Frontal cortex (tissue), 3 donors: ENCODE measurements at regions not wholly inside any gene's neighbourhood (a gene's known extent, or its start where the extent isn't known, plus 50 kb on each side); places are given as distances from the start of the nearest gene placed in this dataset.

Source experiments
- DNase-seq, 2 donors: peaks; one replicate each; pipeline ENCODE4 v3.0.0; 2012; ENCODE audit warnings: low spot score in 2 of 2
- FAIRE-seq: peaks from 2 replicates; lab custom pipeline; 2012; peaks lifted over from hg19 to GRCh38; lab: Jason Lieb, UNC
- donor health status: control.
- donor health status: control.
- donor health status: control.

DNA sequence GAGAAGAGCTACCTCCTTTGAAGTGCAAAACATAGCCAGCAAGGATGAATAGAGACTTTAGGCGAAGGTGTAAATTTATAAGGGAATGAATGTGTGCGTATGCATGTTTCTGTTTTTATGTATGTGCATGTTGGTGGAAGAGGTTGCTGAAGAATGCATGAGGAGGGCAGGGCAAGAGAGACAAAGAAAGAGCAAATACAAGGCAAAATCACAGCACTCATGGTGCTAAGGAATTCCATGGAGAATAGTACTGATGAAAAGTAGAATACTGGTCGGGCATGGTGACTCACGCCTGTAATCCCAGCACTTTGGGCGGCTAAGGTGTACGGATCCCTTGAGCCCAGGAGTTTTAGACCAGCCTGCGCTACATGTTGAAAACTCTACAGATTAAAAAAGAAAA is 762.1 kb upstream of the PTPRD start:
- FAIRE-seq (no peak), DNase-seq (no peak)

DNA sequence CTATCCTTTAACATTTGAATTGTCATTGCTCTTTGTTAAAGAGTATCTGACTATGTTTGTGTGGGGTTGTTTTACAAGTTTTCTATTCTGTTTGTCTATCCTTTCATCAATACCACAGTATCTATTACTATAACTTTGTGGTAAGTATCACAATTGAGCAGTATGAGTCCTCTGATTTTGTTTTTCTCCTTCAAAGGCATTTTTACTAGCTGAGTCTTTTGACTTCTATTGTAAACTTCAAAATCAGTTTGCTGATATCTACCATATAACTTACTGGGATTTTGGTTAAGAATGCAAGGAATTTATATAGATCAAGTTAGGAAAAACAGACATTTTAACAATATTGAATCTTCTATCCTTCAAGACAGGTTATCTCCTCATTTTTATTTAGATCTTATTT is 789.8 kb upstream of the PTPRD start:
- no peak for DNase-seq
- FAIRE-seq: no peak

DNA sequence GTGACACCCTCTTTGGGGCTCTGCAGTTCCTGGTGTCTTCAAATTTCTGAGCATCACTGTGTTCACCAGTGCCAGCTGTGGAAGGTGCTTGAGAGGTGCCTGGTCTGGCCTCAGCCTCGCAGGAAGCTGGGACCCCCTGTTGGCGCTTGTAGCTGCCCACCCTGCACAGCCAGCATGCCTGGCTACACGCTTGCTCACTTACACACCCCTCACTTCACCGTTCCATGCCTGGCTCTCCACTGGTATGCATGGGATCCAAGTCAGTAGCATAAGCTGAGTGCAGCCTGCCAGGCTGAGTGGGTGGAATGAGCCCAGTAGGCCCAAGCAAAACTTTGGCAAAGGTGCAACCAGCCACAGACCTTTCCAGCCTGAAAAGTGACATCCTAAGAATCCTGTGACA is 801.4 kb upstream of the PTPRD start:
- no peak for FAIRE-seq

DNA sequence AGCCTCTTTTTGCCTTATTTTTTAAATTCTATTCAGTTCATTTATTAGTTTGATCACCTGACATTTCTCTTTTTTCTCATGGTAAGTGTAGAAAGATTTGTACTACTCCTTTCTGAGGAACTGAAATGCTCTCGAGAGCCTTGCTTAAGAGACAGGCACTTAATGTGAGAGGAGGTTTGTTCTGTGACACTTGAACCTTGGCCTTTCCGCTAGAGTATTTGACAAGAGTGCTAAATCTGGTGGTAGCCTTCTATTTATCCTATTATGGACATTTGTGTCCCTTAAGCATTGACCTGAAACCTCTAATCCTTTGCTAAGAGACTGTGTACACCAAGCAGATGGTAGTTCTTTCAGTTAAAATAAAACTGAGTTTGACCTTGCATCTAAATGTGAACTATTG is 805.0 kb upstream of the PTPRD start:
- DNase-seq (no peak), FAIRE-seq (no peak)

More for the DNA sequence above, 801.4 kb upstream of the PTPRD start:
- no peak for DNase-seq

DNA sequence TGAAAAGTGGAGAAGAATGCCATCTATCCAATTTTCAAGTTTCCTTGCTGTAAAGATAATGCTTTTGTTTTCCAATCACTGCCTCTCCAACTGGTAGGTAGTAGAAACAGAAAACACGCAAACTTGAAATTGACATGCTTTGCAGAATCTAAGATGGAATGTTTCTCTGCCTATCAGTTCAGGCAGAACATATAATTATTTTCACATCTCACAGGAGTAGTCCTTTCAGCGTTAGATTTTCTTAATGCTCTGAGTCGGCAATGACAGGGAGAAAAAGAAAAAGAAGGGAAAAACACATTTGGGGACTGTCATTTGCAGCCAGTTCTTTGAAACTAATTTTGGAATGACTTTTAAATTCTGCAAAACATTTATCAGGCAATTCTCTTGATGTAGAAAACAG is 818.7 kb upstream of the PTPRD start:
- no peak for FAIRE-seq
- no peak for DNase-seq

DNA sequence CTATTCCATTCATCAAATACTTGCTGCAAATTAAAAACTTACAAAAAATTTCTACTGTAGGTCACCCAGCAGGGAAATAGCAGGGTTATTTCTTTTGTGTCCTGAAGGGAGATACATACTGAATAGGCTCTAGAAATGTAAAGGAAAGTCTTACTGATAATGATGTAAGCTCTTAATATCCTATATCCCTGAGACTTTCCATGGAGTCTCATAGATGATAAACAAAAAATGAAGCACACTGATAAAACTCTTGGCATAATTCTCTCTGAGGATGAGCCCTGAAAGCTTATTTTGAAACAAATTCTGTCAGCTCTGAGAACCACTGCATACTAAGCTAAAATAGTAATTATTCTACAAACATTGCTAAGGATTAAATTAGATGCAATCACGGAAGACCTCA is 819.6 kb upstream of the PTPRD start:
- no peak for DNase-seq
- FAIRE-seq: no peak

DNA sequence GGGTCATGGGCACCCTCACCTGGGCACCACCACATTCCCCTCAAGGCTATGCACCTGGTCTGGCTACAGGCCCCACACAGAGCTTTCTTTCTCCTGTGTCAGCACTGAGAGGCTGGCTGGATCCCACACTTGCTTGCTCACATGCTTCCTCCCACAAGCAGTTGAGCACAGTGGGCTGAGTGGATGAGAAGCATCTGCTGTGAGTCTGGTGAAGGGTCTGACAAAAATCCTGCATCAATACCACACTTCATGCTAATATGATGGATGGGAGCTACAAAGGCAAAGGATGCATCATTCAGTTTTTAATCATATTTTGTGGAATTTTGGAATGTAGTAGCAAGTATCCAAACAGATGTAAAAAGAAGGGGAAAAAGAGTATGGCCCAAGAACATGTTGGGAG is 830.8 kb upstream of the PTPRD start:
- no peak for DNase-seq
- FAIRE-seq: no peak

DNA sequence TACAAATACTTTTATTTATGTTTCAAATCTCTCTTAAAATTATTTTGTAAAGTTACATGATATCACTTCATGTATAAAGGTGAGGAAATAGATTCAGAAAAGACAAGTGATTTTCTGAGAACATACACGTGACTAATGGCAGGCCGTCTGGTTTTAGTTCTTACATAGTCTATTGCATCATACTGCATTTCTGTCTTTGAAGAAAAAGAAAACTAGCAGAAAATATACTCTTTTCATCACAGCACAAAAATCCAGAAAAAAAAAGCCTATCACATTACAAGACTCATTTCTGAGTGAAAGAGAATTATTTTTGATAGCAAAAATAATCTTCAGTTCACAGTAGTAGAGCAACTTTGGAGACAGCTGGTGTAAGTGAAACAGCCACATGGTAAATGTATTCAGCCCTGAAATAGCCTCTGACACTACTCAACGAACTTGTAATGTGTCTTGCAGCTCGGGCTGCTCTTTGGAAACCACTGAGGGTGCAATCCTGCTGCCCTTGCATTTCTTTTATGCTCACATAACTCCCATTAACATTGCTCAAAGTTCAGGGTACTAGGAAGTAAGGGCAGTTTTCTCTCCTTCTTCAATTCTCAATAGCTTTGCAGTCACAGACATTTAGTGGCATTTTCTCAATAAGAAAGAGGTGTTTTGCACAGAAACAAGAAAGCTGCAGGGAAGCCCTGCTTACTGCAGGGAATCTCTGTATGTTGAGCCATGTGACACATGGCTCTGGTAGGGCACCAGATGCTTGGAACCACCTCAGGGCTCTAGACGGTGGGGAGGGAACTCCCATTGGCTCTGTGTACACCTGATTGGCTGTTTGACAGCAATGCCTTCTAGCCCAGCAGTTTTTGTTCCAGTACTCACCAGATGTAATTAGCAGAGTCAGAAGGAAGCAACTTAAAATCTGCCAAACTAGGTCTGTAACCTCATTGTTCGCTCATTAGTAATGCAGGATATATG is 845.3 kb upstream of the PTPRD start:
- DNase-seq (no peak), FAIRE-seq (no peak)

DNA sequence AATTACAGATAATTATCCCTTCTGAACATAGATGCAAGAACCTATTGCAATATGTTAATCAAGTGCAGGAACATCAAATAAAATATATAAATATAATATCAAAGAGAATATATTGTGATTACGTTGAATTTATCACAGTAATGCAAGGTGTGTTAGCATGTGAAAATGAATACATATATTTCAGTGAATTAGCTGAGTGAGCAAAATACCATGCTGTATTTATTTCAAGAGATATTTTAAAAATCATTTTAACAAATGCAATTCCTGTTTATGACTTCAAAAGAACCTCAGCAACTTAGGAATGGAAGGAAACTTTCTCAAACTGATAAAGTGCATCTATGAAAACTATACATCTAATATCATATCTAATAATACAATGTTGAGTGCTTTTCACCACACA is 856.9 kb upstream of the PTPRD start:
- no peak for FAIRE-seq
- DNase-seq: no peak

DNA sequence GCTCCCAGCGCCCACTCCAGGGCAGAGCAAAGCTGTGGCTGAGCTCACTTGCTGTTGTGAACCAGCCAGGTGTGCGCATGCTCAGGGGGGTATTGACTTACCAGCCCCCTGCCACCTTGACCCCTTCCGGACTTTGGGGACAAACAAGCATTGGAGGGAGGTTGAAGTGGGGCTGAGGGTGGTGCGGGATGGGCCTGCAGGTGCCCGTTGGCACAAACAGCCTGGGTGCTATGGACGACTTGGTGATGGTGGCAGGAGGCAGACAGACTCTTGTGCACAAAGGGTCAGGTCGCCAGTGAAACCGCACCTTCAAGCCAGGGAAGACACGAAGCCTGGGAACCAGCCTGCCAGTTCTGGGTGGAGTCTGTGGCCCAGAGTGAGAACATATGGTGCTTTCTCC is 858.5 kb upstream of the PTPRD start:
- no peak for FAIRE-seq
- DNase-seq: no peak

DNA sequence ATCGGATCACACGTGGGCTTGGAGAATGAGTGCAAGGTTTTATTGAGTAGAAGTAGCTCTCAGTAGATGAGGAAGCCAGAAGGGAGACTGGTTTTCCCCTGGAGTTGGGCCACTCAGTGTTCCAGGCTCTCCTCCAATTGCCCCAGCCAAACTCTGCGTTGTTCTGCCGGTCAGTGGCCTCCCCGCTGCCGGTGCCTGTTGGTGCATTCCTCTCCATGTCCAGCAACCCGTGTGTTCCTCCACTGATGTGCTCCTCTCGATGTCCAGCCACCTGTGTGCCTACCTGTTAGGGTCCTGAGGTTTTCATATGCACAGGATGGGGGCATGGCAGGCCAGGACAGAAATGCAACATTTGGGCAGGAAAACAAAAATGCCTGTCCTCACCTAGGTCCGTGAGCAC is 888.0 kb upstream of the PTPRD start:
- FAIRE-seq: no peak

DNA sequence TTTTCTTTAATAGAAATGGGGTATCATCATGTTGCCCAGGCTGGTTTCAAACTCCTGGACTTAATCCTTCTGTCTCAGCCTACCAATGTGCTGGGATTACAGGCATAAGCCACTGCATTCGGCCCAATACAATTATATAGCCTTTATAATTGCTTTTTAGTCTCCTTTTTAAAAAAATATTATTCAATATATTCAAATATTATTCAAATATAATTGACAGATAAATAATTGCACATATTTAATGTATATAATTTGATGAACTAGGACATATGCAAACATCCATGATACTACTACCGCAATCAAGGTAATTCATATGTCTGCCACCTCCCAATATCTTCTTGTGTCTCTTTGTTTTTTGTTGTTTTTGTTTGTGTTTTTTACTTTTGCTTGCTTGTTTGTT is 894.2 kb upstream of the PTPRD start:
- no peak for FAIRE-seq
- no peak for DNase-seq

More for the DNA sequence above, 888.0 kb upstream of the PTPRD start:
- DNase-seq: no peak

DNA sequence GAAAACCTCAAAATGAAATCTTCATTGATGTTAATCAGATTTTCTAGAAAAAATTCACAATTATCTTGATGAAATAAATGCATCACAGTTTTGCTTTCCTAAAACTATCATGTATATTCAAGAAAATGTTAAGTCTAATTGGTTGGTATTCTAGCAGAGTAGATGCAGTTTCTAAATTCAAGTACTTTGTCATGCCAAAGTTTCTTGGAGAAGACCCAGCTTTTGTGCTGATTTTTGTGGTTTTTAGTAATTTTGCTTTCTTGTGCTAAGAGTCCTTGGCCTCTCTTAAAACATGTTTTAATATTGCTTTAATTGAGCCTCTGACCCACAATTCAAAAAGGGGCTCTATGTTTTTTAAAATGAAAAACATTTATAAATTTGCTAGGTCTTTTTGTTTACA is 924.8 kb upstream of the PTPRD start:
- no peak for DNase-seq
- FAIRE-seq: no peak

DNA sequence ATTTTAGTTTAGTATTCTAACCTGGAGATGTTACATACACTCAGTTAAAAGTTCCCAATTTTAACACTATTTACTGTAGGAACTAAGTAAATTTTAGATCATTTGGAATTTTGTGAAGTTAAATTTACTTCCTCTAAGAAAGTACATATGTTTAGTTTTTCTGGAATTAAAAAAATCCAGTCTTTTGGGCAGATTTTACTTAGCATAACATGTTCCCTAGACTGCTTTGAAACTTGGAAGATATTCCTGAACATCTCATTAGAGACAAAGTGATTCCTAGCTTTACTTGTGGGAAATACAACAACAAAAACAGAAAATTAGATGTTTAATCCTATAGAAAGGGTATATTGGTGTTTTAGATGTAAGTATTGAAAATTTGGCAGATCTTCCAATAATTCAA is 930.0 kb upstream of the PTPRD start:
- FAIRE-seq: no peak
- no peak for DNase-seq

DNA sequence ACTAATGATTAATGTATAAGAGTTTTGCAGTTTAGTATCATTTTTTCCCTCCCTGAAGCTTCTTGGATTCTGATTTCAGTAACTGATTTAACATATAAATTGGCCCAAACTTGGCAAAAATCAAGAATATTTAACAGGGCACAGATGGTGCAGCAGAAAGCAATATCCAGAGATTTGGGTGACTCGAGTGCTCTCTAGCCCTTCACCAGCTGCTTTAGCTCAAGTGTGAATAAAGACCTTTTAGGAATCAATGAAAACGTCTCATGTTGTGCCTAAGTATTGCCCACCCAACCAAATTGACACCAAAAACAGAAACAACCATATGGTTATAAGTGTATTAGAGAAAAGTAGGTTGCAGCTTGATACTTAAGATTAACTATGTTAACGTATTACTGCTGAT is 933.4 kb upstream of the PTPRD start:
- FAIRE-seq: no peak
- no peak for DNase-seq

DNA sequence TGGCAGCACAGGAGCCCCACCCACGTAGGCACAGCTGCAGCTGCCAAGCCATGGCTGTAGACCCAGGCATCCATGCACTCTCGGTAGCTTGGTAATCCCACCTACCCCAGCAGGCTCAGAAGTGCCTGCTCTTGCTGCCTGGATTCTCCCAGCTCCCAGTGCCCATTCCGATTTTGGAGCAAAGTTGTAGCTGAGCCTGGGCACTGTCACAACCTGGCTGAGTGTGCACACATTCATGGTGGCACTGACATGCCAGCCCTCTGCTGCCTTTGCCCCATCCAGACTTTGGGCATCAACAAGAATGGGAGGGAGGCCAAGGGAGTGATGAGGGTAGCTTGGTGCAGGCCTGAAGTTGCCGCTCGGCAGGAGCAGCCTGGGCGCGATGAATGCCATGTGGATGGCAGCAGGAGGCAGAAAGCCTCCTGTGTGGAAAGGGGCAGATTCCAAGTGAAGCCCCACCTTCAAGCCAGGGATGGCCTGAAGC is 936.6 kb upstream of the PTPRD start:
- FAIRE-seq (no peak), DNase-seq (no peak)

DNA sequence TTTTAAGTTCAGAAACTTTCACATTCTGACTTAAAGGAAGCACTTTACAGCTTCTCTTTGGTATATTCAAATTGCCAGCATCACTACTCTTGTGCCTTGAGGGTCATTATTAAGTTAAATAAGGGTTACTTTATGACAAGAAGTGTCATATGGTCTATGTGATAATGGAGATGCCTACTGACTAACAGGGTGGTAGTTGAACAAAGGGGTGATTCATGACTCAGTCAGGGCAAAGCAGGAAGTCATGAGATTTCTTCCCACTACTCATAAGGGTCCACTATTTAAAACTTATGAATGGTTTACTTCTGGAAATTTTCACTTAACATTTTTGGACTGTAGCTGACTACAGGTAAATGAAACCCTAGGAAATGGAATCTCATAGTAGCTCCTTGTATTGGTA is 938.3 kb upstream of the PTPRD start:
- FAIRE-seq: no peak
- no peak for DNase-seq

DNA sequence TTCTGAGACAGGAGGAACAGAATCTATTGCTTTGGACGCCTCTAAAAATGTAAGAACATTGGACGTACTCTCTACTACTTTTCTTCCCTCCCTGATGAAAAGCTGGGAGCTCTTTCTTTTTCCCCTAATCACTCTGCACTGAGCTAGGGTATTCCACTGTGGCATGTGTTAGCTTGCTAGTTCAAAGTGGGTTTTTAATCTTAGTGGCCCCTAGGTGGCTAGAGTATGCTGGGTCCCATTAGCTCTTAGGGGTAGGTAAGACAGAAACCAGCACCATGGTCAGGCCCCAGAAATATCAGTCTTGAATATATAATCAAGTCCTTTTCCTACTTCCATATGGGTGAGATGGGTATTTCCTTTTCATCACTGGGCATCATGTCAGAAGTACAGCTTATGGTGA is 945.2 kb upstream of the PTPRD start:
- no peak for FAIRE-seq
- no peak for DNase-seq

DNA sequence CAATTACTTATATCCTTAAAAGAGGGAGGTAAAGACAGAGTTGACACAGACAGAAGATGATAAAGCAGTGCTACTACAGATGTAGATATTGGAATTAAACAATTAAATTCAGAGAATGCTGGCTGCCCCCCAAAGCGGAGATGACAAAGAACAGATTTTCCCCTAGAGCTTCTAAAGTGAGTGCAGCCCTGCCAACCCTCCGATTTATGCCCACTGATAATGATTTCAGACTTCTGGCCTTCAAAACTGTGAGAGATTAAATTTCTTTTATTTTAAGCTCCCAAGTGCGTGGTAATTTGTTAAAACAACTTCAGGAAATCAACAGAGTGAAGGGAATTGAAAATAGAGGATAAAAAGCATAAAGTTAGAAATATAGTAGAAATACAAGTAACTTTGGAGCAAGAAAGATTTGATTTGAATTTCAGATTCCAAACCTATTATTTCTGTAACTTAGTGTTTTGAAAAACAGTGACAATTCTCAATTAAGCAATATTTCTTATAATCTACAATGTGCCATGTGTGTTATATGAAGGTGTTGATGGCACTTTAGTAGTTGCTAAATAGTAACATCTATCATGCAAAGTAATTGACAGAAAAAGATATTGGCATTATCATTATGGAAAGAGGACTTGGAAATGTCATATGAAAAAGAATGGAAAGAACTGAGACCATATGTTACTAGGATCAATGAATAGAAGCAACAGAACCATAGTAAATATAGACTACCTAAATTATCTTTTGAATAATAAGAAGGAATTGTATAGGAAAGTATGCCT is 946.4 kb upstream of the PTPRD start:
- no peak for FAIRE-seq
- no peak for DNase-seq

DNA sequence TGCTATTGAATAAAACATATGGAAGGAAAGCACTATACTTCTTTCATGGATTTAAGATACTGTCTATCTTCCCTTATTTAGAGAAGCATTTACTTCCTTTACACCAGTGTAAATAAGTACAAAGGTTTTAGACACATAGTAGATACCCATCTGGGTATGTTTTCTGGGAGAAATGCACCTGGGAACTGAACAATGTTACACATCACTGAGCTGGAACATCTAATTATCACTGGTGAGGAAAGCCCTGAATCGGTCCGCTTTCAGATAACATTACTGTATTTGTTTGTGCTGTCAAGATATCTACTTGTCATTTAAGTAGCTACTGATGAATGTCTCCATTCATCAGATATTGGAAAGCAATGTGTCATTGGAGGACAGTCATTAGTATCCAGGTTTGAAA is 964.7 kb upstream of the PTPRD start:
- FAIRE-seq (no peak), DNase-seq (no peak)

DNA sequence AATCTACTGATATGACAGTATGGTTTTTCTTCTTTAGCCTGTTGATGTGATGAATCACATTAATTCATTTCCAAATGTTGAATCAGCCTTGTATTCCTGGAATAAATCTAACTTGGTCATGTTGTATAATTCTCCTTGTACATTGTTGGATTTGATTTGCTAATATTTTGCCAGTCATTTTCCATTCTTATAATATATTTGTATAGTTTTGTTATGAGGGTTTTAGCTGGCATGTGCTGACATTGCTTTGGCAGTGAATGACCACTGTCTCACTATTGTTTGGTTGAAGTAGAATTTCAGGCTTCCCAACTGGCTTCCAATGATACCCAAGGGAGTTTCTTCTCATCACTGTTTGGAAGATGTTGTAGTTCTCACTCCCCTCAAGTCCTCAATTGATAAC is 983.0 kb upstream of the PTPRD start:
- DNase-seq: no peak
- no peak for FAIRE-seq
